Esophagus squamous epithelium (tissue), 5 donors: ENCODE measurements at regions not wholly inside any gene's neighbourhood (a gene's known extent, or its start where the extent isn't known, plus 50 kb on each side); places are given as distances from the start of the nearest gene placed in this dataset.
"Not testable (repeated sequence)": the region's sequence is repeated elsewhere in the genome, so short reads cannot be mapped to it uniquely, and the experiment has no call there.

ENCODE experiments used
- DNase-seq: peaks from one replicate; lab custom pipeline; 2025; lab: John Stamatoyannopoulos, UW
- H3K27ac ChIP-seq, 4 donors: fragments of 200-600 bp; sonication (generic); one replicate each; pipeline ENCODE4 v1.5.1; 2016 to 2019; ENCODE audit warnings: mild to moderate bottlenecking in 1 of 4
- H3K27me3 ChIP-seq, 4 donors: fragments of 200-600 bp; sonication (generic); 1 replicate in 3 of 4; 2 replicates in 1 of 4; pipeline versions ENCODE4 v1.5.1 to v1.6.0; 2017 to 2021; ENCODE audit warnings: antibody characterized with exemption in 1 of 4
- H3K36me3 ChIP-seq, 3 donors: fragments of 200-600 bp; sonication (generic); one replicate each; pipeline ENCODE4 v1.5.1; 2016 to 2019
- H3K4me1 ChIP-seq, 3 donors: fragments of 200-600 bp; sonication (generic); one replicate each; pipeline ENCODE4 v1.5.1; 2017 to 2019
- H3K4me3 ChIP-seq, 4 donors: fragments of 200-600 bp; sonication (generic); 1 replicate in 3 of 4; 2 replicates in 1 of 4; pipeline ENCODE4 v1.5.1; 2016 to 2019; ENCODE audit warnings: mild to moderate bottlenecking in 2 of 4, moderate library complexity in 1 of 4
- H3K9me3 ChIP-seq, 3 donors: fragments of 200-600 bp; sonication (generic); one replicate each; pipeline ENCODE4 v1.5.1; 2016 to 2019
- POLR2A ChIP-seq, 4 donors: fragments of 450-650 bp; IDR thresholded peaks; one replicate each; pipeline ENCODE4 v1.6.1; 2017; ENCODE audit warnings: antibody characterized with exemption in 4 of 4, mild to moderate bottlenecking in 4 of 4, moderate library complexity in 3 of 4
- WGBS, 2 donors: methylation state at CpG; one replicate each; pipeline ENCODE4 v1.1.5; 2018; 5-methylcytosine and 5-hydroxymethylcytosine counted together
- intact Hi-C: fragments of 100-400 bp; cut with DNase I; formaldehyde crosslinking; loops from one replicate; pipeline ENCODE4 v1.15.0; 2022
- TF ChIP-seq, protein P1 (sequence below), 6 experiments: fragments of 450-650 bp in 4 of 6; fragments of 200-600 bp in 2 of 6; sonication (generic) in 2 of 6; IDR thresholded peaks; one replicate each; pipeline ENCODE4 v1.5.1; 2016 to 2019; ENCODE audit warnings: antibody characterized with exemption in 6 of 6, mild to moderate bottlenecking in 4 of 6, moderate library complexity in 4 of 6
- donor health status: DM: yes; HTN: yes; CAD: no.

DNA sequence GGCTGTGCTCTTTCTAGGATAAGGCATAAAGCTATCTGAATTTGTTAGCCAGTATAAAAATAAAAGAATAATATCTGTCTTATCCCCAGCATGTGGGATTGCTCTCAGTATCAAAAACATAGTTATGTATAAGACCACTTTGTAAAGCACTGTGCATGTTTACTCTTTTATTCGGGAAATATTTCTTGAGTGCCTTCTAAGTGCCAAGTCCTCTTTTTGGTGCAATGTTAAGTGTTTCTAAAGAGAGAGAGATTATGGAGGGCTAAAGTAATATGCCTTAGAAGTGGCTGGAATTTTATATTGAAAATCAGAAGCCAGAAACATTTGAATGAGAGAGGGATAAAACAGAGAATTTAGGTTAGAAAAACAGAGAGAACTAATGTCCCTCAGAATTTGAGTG, 212.0 kb downstream of the ALG10B start:
- H3K4me1 ChIP-seq: no peaks in the 10 kb centered on the region
- TF ChIP-seq POLR2A (IDR thresholded peaks at IDR 0.05): no peak
- TF ChIP-seq, protein P1, sequence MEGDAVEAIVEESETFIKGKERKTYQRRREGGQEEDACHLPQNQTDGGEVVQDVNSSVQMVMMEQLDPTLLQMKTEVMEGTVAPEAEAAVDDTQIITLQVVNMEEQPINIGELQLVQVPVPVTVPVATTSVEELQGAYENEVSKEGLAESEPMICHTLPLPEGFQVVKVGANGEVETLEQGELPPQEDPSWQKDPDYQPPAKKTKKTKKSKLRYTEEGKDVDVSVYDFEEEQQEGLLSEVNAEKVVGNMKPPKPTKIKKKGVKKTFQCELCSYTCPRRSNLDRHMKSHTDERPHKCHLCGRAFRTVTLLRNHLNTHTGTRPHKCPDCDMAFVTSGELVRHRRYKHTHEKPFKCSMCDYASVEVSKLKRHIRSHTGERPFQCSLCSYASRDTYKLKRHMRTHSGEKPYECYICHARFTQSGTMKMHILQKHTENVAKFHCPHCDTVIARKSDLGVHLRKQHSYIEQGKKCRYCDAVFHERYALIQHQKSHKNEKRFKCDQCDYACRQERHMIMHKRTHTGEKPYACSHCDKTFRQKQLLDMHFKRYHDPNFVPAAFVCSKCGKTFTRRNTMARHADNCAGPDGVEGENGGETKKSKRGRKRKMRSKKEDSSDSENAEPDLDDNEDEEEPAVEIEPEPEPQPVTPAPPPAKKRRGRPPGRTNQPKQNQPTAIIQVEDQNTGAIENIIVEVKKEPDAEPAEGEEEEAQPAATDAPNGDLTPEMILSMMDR (IDR thresholded peaks at IDR 0.05): no peak
- H3K27me3 ChIP-seq: no peaks in the 10 kb centered on the region
- intact Hi-C loops: no loop called here
- H3K9me3 ChIP-seq: no peaks in the 10 kb centered on the region
- H3K27ac ChIP-seq: no peak overlapping the region
- WGBS, 2 donors: 71 to 75% methylated on average over 1 of the region's 1 CpG
- no peak overlapping the region for H3K4me3 ChIP-seq
- H3K36me3 ChIP-seq: no peaks in the 10 kb centered on the region
- no peak for DNase-seq

DNA sequence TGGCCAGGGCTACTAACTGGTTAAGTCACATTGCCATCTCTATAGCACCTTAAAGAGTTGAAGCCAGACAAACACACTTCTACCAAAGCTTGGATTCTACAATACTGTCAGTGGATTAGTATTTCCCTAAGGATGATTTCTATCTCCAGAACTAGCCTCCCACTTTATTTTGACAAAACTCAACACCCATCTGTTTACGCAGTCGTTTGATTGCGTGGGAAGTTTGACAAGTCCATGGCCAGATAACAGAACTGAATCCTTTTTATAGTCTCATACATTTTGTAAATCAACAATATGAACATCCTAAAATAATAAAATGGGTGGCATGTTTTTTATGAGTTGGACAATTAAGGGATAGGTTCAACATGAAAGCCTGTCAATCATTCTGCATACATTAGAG, 212.7 kb downstream of the ALG10B start:
- H3K9me3 ChIP-seq, H3K4me3 ChIP-seq, DNase-seq, H3K27ac ChIP-seq, H3K36me3 ChIP-seq, H3K4me1 ChIP-seq, intact Hi-C loops, H3K27me3 ChIP-seq: not testable (repeated sequence)
- 86 to 87% methylated on average over 3 of the region's 3 CpGs for WGBS, 2 donors

DNA sequence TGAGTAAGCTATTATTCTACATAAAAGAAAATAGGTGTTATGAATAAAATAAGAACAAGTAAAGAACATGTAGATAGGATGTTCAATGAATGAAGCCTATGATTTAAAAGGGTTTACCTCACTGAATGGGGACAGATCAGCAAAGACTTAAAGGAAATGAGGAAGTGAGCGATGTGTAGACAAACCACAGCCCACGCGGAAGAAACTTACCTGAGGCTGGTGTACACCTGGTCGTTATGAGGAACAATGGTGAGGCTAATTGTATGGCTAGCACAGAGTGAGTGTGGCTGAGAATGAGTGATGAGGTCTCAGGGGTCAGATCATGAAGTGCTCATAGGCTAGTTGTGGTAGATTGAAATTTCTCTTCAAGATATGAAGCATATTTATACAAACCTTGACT, 221.7 kb downstream of the ALG10B start:
- no peak for TF ChIP-seq POLR2A (IDR thresholded peaks at IDR 0.05)
- TF ChIP-seq, protein P1 (IDR thresholded peaks at IDR 0.05): no peak
- Histone ChIP-seq H3K36me3 (no peaks in the 10 kb centered on the region), H3K9me3 (no peaks in the 10 kb centered on the region), H3K4me3 (no peak overlapping the region), H3K4me1 (no peaks in the 10 kb centered on the region), H3K27ac (no peak overlapping the region), H3K27me3 (no peaks in the 10 kb centered on the region)
- intact Hi-C loops: no loop called here
- WGBS, 2 donors: 54 to 61% methylated on average over 4 of the region's 4 CpGs
- DNase-seq: no peak

DNA sequence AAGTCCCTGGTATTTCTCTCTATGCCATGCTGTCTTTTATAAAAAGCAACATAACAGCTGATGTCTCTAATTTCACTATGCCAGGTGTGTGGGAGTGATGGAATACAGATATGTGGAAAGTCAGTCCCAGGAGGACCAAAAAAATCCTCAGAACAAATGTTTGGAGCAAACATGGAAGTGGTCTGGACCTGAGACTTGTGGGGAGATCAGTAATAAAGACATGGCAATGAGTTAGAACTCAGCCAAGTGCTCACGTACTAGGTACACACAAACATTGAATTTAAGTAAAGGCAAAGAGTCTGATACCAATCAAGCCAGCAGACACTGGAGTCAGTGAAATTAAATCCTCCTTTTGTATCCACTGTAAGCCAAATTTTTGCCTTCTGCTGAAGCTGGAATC, 223.6 kb downstream of the ALG10B start:
- Histone ChIP-seq H3K27ac (no peak overlapping the region), H3K4me3 (no peak overlapping the region), H3K4me1 (no peaks in the 10 kb centered on the region), H3K36me3 (no peaks in the 10 kb centered on the region), H3K27me3 (no peaks in the 10 kb centered on the region), H3K9me3 (no peaks in the 10 kb centered on the region)
- no peak for DNase-seq
- intact Hi-C loops: no loop called here
- 79 to 83% methylated on average over 1 of the region's 1 CpG for WGBS, 2 donors
- no peak for TF ChIP-seq POLR2A (IDR thresholded peaks at IDR 0.05)
- TF ChIP-seq, protein P1 (IDR thresholded peaks at IDR 0.05): no peak

DNA sequence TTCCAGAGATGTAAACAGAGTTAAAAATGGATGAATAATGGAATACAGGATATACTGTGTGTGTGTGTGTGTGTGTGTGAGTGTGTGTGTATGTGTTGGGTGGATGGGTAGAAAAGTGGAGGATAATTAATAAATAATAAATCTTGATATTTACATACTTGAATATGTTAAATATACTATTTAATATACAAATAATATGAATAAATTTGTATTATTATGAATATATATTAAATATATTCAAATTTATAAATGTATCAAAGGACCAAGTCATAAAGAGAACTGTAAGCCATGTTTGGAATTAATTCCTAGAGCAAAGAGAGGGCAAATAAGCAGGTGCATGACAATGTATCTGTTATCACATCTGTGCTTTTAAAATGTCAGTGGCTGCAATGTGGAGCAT, 225.3 kb downstream of the ALG10B start:
- H3K27ac ChIP-seq: no peak overlapping the region
- H3K4me3 ChIP-seq: no peak overlapping the region
- DNase-seq: no peak
- H3K9me3 ChIP-seq: no peaks in the 10 kb centered on the region
- intact Hi-C loops: no loop called here
- H3K36me3 ChIP-seq: no peaks in the 10 kb centered on the region
- H3K27me3 ChIP-seq: no peaks in the 10 kb centered on the region
- H3K4me1 ChIP-seq: no peaks in the 10 kb centered on the region
- TF ChIP-seq POLR2A (IDR thresholded peaks at IDR 0.05): no peak
- TF ChIP-seq, protein P1 (IDR thresholded peaks at IDR 0.05): no peak

DNA sequence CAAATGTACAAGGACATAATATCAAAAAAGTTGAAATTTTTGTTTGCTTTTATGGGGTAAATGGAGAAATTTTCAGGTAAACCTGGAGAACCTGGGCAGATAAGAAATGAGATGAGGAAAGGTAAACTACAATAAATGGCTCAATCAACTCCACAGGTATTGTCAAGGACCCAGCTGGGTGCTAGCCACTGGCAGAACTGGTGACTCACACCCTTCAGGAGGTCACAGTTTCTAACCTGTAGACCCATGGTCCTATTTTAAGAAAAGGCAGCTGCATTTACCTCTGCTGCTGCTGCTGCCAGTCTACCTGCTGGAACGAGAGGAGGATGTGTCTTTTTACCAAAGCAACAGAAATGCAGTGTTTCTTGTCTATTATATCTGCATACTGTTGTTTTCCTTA, 226.6 kb downstream of the ALG10B start:
- H3K4me3 ChIP-seq: no peak overlapping the region
- 38 to 50% methylated on average over 1 of the region's 1 CpG for WGBS, 2 donors
- DNase-seq: no peak

More for the DNA sequence above, 226.6 kb downstream of the ALG10B start:
- Histone ChIP-seq H3K36me3 (no peaks in the 10 kb centered on the region), H3K27me3 (no peaks in the 10 kb centered on the region), H3K27ac (no peak overlapping the region), H3K4me1 (no peaks in the 10 kb centered on the region), H3K9me3 (no peaks in the 10 kb centered on the region)
- TF ChIP-seq POLR2A (IDR thresholded peaks at IDR 0.05): no peak
- TF ChIP-seq, protein P1 (IDR thresholded peaks at IDR 0.05): no peak
- intact Hi-C loops: no loop called here
